GF-D8 (cell line): ENCODE measurements at regions not wholly inside any gene's neighbourhood (a gene's known extent, or its start where the extent isn't known, plus 50 kb on each side); places are given as distances from the start of the nearest gene placed in this dataset.
"Not testable (repeated sequence)": the region's sequence is repeated elsewhere in the genome, so short reads cannot be mapped to it uniquely, and the experiment has no call there.

Experiments
- DNase-seq: peaks from one replicate; lab custom pipeline; 2025; lab: John Stamatoyannopoulos, UW

DNA sequence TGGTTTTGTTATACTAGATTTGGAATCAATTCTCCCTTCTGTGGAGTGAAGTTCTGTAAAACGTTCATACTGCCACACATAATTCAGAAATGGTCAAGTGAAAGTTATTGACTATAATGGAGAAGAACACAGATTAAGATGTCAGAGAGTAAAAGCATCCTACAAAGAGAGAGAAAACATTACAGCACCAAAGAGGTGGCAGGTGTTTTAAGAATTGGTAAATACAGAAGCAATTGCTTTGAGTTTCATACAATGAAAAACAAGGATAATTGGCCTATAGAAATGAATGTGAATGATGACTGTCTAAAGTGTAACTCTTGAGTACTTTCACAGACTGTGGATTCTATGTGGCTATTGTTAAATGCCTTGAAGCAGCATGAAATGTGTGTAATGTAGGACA lies 435.6 kb upstream of the SMIM31 start:
- DNase-seq, result no peak

DNA sequence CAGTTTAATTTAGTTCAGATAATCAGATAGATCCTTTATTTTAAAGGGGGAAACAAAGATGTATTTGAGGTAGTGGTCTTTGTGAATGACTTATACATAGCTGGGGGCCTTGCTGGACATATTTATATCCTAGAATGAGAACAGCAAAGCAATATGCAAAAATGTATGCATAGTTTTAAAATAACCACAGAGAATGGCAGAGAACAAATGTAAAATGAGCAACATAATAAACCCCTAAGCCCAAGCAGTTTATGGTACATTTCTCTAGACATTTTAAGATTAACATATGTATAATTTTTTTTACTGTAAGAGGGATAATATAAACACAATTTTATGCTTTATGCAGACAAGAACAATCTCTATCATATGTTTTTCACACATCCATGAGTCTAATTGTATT lies 434.2 kb upstream of the SMIM31 start:
- DNase-seq, result no peak

DNA sequence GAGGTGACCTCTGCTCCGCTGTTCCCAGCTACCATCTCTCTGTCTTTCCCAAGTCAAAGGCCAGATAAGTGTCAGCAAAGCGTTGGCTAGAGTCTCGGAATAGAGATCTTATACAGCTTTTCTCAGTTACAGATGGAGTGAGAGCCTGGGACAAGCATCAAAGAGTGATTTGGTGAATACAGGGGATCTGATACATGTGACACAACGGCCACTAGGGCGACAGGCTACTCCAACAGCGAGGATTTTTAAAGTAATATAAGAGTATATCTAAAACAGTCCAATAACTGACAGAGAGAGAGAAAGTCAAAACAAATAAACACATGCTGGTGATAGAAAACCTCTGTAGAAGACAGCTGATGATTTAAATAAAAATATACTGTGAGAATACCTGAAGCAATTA lies 433.1 kb upstream of the SMIM31 start:
- DNase-seq, result no peak

DNA sequence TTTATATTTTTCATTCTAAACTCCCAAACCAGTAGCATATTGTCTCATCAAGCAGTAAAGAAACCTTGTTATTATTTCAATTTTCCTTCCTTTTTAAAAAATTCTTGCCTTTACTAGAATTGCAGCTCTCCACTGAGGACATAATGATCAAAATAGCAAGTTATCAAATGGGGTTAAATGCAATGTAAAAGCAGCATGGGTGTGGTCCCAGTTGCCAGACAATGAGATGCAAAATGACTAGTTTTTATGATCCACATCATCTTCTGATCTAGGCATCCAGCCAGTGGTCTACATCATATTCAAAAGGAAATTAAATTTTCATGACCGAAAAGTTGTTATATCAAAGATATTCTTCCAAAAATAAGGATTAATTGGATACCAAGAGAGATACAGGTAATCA lies 427.9 kb upstream of the SMIM31 start:
- DNase-seq, result no peak

DNA sequence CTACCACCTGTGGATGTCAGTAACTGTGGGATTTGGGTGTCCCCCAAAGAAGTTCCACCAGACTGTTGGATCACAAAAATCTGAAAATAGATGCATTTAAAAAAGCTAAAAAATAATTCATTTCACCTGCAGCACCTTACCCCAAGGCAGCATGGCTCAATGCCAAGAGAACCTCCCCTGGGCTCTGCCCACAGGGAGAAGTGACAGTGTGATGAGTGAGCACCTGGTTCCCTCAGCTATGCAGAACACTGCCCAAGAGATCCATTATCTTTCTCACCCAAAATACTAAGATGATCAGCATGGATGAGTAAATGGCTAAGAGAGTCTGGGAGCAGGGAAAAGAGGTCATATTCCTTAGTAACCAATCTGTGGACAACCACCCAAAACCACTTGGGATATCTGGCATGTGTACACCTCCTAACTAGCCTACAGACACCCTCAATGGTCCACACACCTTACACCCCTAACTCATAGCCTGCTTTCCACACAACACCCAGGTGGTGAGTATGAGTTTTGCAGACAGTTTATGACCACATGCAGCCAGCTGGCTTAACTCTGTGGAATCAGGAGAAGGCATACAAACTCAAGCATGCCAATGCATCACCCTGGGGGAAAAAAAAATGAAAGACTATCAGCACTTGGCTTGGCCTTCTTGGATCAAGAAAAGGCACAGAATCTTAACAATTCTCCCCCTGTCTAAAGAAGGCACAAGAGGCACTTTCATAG lies 416.5 kb upstream of the SMIM31 start:
- no peak for DNase-seq

DNA sequence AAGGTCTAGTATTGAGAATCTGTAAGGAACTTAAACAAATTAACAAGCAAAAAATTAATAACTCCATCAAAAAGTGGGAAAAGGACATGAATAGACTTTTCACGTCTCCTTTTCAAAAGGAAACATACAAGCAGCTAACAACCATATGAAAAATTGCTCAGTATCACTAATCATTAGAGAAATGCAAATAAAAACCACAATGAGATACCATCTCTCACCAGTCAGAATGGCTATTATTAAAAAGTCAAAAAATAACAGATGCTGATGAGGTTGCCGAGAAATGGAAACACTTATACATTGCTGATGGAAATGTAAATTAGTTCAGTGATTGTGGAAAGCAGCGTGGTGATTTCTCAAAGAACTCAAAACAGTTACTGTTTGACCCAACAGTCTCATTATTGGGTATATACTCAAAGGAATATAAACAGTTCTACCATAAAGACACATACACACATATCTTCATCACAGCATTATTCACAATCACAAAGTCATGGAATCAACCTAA lies 410.4 kb upstream of the SMIM31 start:
- no peak for DNase-seq

DNA sequence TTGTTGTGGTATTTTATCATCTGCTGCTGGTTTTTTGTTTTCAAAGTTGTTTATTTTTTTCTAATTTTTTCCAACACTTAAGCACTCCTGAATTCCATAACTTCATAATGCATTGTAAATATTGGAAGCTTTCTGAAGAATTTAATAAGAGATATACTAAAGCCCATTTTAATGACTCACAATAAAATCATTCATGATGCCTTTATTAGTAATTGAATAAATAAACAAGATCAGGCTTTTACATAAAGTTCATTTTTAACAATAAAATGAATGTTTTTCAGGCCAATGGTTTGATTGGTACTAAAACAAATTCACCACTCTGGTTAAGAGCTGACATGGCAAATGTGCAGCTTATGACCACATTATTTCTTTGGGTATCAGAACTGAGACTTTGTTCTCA lies 408.2 kb upstream of the SMIM31 start:
- DNase-seq, result no peak

DNA sequence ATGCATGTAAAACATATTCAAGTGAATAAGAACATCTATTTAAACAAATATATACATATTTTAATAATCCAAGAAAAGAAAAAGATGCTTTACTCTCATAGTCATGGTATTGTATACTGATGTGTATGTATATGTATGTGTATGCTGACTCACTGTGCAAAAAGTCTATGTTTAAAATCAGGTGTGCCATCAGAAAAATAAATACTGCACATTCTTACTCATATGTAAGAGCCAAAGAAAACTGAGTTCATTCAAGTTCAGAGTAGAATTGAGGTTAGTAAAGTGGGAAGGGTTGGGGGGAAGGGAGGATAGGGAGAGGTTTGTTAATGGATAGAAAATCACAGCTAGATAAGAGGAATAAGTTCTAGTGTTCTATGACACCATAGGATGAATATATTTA lies 403.9 kb upstream of the SMIM31 start:
- DNase-seq, result no peak

DNA sequence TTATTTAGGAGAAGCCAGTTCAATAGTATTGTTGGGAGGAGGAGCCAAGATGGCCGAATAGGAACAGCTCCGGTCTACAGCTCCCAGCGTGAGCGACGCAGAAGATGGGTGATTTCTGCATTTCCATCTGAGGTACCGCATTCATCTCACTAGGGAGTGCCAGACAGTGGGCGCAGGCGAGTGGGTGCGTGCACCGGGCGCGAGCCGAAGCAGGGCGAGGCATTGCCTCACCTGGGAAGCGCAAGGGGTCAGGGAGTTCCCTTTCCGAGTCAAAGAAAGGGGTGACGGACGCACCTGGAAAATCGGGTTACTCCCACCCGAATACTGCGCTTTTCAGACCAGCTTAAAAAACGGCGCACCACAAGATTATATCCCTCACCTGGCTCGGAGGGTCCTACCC lies 403.2 kb upstream of the SMIM31 start:
- DNase-seq, result not testable (repeated sequence)

DNA sequence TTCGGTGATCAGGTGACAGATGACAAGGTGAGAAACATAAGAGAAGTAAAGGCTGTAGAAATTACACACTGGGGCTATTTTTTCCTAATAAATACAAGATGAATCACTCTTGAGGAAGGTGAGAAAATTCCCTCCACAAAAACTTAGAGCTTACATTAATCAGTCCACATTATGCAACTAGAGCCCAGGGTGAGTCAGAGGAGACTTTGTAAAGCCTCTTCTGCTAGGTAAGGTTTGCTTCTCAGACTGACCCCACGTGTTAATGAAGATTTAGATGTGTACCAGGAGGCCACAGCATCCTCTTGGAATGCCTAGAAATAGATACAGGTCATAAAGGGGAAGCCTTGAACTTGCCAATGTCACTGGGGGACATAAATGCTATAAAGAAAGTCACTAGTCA lies 396.0 kb upstream of the SMIM31 start:
- DNase-seq, result no peak

DNA sequence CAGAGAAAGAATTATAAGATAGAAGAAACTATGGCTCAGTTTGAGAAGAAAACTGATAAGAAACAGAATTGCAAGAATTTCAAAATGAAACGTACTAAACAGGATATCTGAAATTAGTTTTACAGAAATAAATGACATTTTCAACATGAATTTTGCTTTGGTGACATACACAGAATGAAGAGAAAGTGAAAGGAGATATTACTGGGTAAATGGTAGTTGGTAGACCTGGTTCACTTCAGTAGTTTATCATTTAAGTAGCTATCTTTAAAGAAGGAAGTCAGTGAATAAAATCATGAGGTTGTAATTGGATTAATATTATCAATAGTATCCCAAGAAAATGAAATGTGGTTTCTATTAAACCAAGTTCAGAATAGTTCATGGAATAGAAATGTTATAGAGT lies 395.5 kb upstream of the SMIM31 start:
- no peak for DNase-seq

DNA sequence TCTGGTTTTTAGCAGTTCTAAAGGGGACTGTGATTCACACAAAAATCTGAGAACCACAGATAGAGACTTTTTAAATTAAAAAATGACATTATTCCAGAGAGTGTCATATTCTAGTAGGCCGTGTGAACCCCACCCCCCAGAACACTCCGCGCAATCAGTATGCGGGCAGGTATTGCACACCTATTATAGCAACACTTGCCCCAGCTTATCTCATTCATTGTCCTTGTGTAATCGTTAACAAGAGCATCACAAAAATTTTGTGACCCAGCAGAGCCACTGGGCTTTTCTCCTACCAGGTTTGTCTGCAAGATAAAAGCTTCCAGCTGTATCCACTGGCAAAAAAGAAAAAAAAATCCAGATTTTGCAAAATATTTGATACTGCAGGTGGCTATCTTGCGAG lies 394.1 kb upstream of the SMIM31 start:
- no peak for DNase-seq

DNA sequence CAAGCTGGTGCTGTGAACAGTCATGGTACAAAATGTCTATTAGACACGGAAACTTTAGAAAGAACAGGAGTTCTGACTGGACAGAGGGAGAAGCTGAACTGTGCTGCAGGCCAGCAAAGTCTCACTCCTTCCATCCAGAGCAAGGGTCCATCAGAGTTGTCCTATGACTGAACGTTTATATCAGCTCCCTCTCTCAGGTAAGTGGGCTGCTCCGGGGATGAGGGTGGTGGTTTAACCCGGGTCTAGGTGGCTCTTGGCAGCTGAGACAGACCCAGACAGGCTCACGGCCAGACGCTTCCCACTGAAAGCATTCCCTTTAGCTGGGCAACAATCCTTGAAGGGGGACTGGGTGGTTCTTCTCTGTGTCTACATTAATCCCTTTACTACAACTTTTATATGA lies 385.0 kb upstream of the SMIM31 start:
- no peak for DNase-seq

DNA sequence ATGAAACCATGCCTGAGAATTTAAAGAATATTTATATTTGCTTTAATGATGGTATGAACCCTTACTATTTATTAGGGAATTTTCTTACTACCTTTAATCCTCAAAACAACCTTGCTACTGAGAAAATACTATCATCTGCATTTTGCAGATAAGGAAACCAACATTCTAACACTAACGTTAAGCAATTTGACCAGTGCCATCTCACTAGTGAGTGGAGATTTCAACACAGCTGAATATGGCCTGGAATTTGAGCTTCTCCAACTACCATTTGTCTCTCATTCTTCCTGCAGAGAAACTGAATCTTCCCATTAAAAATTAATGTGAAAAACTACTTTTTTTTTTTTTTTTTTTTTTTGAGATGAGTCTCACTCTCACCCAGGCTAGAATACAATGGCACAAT lies 380.9 kb upstream of the SMIM31 start:
- DNase-seq, result no peak

DNA sequence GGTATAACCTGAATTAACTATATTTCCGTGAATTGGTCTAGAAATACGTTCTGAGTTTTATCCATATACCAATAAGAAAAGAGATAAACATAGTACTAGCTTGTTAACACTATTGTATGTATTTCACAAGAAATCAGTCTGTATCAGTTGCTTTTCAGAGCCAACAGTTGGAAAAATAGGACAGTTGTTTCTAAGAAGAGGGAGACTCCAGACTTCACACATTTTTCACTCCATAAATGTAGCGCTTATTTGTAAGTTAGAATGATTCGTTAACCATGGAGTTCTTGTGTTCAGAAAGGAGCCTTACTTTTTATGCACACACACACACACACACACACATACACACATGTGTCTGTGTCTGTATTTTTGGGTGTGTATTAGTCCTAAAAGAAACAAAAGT lies 376.7 kb upstream of the SMIM31 start:
- no peak for DNase-seq

DNA sequence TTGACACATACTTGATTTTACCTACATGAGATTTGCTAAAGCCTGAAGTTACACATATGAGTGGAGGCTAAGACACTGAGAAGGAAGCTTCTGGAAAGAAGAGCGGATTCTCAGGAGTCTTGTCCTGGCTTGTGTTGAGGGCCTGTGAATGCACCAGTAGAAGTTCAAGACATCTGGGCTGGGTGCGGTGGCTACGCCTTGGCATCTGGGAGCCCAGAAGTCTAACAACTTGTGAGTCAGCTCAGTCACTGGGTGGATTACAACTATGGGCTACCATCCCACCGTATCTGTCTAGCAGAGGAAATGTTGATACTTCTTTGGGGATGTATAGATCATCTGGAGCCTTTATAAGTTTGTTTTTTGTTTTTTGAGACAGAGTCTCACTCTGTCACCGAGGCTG lies 375.6 kb upstream of the SMIM31 start:
- no peak for DNase-seq

DNA sequence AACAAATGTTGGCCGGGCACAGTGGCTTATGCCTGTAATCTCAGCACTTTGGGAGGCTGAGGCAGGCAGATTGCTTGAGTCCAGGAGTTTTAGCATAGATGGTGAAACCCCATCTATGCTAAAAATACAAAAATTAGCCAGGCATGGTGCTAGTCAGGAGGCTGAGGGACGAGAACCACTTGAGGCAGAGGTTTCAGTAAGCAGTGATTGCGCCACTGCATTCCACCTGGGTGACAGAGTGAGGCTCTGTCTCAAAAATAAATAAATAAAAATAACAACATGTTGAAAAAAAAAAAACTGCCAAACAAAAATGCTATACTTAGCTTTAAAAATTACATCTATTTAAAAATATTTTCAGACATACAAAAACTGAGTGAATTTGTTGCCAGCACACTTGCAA lies 374.2 kb upstream of the SMIM31 start:
- DNase-seq, result no peak

DNA sequence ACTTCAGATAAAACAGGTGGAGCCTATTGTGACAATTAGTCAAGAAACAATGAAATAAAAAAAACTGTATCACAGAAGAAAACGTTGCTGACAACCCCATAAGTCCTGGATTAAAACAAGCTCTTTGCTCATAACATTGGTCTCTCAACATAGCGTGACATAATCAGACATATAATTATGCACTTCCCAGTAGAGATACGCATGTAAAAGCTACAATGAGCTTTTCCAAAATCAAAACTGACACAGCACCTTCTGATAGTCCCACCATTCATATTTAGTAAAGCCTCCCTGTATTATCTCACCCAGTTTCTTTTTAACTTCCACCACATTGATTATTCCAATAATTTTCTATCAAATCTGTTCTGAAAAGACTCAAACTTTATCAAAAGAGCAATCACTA lies 372.1 kb upstream of the SMIM31 start:
- DNase-seq, result no peak

DNA sequence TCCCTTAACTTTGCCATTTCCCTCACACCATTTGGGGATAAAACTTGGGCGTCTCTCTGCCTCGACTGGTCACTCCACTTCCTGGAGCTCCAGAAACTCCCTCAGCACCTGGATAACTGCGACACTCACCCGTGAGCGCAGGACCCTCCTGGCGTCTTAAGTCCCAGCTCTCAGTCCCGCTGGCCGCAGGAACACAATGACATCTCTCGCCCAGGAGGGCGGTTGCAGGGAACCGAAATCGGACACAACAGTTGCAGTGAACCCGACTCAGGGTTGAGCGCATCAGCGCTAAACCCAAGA lies 370.9 kb upstream of the SMIM31 start:
- no peak for DNase-seq

DNA sequence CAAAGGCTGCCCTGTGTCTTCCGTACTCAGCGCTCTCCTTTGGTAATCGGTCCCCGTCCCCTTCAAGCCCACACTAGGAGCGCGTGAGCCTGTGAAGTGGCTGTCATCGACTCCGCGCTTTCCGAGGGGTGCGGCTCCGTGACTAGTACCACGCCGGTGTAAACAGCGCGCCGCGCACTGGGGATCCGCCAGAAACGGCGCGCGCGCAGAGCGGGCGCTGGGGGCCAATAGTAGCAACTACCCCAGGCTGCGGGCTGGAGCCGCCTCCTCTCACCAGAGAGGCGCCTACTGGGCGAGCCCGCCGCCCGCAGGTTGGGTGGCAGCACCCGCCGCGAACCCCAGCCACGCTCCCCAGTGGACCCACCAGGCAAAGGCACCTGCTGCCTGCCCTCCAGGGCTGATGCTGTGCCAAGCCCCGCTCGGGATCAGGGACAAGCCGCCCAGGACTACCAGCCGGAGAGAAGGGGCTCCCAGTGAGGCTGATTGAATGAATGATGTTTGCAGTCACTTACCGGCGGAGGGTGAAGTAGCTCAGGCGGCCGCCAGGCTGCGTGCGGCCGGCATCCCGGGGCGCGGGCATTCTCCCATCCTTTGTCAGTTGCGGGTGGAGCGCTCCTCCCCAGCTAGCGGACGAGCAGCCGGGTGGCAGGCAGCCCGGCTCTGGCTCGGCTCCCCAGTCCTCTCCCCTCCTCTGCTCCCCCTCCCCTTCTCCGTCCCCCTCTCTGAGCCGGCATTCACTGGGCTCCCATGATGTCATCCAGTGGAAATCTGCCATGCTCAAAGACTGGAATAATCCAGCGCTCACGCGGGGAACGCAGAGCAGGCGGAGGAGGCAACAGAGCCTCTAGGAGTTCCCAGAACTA lies 370.3 kb upstream of the SMIM31 start:
- no peak for DNase-seq

DNA sequence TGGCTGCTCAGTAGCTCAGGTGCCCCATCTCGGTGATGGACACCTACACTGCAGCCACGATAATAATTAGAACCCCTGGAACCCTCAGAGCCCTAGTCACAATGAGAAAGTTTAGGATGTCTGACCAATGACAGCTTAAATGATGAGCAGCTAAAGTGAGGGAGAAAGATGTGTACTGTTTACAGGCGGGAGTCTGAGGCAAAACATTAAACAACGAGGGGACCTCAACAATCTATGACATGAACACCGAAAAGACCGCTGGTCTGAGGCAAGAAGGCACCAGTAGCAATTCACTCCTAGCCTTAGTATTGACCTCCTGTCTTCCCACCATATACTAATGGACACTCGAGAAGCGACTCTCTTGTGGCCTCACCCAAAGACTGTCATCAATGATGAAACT lies 369.5 kb upstream of the SMIM31 start:
- no peak for DNase-seq

DNA sequence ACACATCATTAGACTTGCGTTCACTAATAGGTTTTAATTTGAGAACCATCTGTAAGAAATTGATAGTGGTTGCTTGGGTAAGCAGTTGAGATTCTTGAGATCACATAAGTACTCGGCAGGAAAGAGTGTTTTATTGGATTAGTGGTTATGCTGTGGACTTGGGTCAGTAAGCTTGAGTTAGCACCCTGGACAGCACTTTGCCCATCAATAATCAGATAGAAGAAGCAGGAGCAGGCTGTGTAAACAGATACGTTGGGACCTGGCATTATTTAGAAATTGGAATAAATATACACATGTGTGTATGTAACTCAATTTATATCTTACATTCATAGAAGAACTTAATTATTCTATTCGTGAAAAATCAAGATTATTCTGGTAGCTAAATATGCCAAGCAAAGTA lies 357.5 kb upstream of the SMIM31 start:
- no peak for DNase-seq

DNA sequence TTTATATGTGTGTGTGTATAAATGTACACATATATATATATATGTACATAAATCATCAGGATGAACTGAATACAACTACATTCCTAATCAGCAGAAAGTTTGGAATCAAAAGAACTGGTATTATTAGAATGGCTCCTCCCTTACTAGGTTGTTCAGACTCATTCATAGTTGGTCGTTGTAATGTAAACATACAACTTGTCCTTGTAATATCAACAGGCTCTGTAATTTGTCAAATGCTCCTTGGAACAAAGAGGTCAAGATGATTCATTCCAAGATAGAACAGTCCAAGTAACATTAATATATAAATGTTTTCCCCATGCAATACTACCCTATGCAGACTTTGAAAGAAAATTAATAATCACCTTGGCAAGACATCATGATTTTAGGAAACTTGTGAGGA lies 351.4 kb upstream of the SMIM31 start:
- DNase-seq, result no peak

DNA sequence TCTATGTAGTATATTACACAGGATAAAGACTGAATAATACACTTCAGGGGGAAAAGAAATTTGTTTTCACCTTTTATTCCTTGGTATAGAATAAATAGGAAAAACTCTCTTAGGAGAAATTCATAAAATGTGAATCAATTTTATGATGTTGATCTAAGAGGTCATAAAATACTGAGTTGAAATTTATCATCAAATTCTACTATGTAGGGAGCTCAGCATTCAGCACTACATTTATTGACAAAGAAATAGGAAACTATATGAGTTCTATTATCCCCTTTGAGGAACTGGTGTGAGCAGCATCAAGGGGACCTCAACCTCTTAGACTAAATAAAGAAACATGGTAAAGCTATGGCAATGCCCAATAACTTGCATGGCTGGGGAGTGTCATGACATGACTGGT lies 348.2 kb upstream of the SMIM31 start:
- no peak for DNase-seq
